DND-41 (cell line): ENCODE measurements at regions not wholly inside any gene's neighbourhood (a gene's known extent, or its start where the extent isn't known, plus 50 kb on each side); places are given as distances from the start of the nearest gene placed in this dataset.

Experiments used
- ATAC-seq: fragments of 200-7000 bp; cut with Tn5 transposase; 3 replicates; pipeline ENCODE4 v1.9.1; 2021; ENCODE audit warnings: low read depth; ENCODE audit not compliant: insufficient read depth
- DNase-seq: peaks from one replicate; pipeline ENCODE4 v3.0.0-alpha.2; 2020
- H2AFZ ChIP-seq: 2 replicates; pipeline ENCODE4 v1.6.0; 2012; ENCODE audit warnings: low read depth, low read length
- H3K27ac ChIP-seq: 2 replicates; pipeline ENCODE4 v1.5.1; 2012; ENCODE audit warnings: low read length, inconsistent platforms
- H3K27me3 ChIP-seq: fragments of 200-600 bp; sonication (generic); 2 replicates; pipeline ENCODE4 v1.6.0; 2012; ENCODE audit warnings: low read length, mild to moderate bottlenecking, inconsistent platforms; ENCODE audit not compliant: insufficient read depth, poor library complexity
- H3K36me3 ChIP-seq: 2 replicates; pipeline ENCODE4 v1.5.1; 2012; ENCODE audit warnings: low read length, inconsistent platforms; ENCODE audit not compliant: insufficient read depth
- H3K4me1 ChIP-seq: 2 replicates; pipeline ENCODE4 v1.5.1; 2012; ENCODE audit warnings: mild to moderate bottlenecking, low read length; ENCODE audit not compliant: insufficient read depth
- H3K4me2 ChIP-seq: 2 replicates; pipeline ENCODE4 v1.6.0; 2012; ENCODE audit warnings: mild to moderate bottlenecking, moderate library complexity, low read length, inconsistent platforms; ENCODE audit not compliant: insufficient read depth
- H3K4me3 ChIP-seq, 2 experiments: fragments of 200-600 bp in 1 of 2; shearing (Covaris generic) in 1 of 2; 2 replicates each; pipeline ENCODE4 v1.5.1; 2012 to 2016; ENCODE audit warnings: inconsistent platforms in 2 of 2, low read length in 2 of 2, mild to moderate bottlenecking in 2 of 2, low read depth in 1 of 2, moderate library complexity in 1 of 2
- H3K79me2 ChIP-seq: 2 replicates; pipeline ENCODE4 v1.6.0; 2012; ENCODE audit warnings: low read length, inconsistent platforms; ENCODE audit not compliant: insufficient read depth
- H3K9ac ChIP-seq: 2 replicates; pipeline ENCODE4 v1.6.0; 2012; ENCODE audit warnings: low read depth, mild to moderate bottlenecking, inconsistent platforms, low read length, moderate library complexity
- H3K9me3 ChIP-seq: 2 replicates; pipeline ENCODE4 v1.5.1; 2012; ENCODE audit warnings: low read length, moderate library complexity, mild to moderate bottlenecking, inconsistent platforms; ENCODE audit not compliant: insufficient read depth, severe bottlenecking
- H4K20me1 ChIP-seq: 2 replicates; pipeline ENCODE4 v1.6.0; 2012; ENCODE audit warnings: low read length; ENCODE audit not compliant: insufficient read depth
- CTCF ChIP-seq: IDR thresholded peaks from 2 replicates; pipeline ENCODE4 v1.5.1; 2012; ENCODE audit warnings: borderline replicate concordance, low read length, moderate library complexity, mild to moderate bottlenecking; ENCODE audit not compliant: poor library complexity, severe bottlenecking; ENCODE audit errors: extremely low read depth
- EZH2 ChIP-seq: IDR thresholded peaks from 3 replicates; pipeline ENCODE4 v1.6.1; 2012; ENCODE audit warnings: borderline replicate concordance, low read depth, mild to moderate bottlenecking, moderate library complexity, low read length, inconsistent platforms; ENCODE audit not compliant: severe bottlenecking

DNA sequence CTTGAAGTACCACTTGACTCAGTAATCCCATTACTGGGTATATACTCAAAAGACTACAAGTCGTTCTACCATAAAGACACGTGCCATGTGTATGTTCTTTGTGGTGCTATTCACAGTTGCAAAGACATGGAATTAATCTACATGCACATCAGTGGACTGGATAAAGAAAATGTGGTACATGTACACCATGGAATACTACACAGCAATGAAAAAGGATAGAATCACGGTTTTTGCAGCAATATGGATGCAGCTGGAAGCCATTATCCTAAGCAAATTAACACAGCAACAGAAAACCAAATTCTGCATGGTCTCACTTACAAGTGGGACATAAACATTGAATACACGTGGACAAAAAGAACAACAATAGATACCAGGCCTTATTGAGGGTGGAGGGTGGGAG, 583.4 kb upstream of the CELF2 start:
- TF ChIP-seq CTCF: no peak
- no peak for TF ChIP-seq EZH2
- no peak for ATAC-seq
- Histone ChIP-seq H3K79me2 (no peaks in the 10 kb centered on the region), H3K9me3 (no peaks in the 10 kb centered on the region), H3K4me3 (no peak overlapping the region), H3K4me2 (no peak overlapping the region), H3K36me3 (no peaks in the 10 kb centered on the region), H3K9ac (no peak overlapping the region), H4K20me1 (no peaks in the 10 kb centered on the region), H3K4me1 (no peaks in the 10 kb centered on the region), H3K27ac (no peak overlapping the region), H3K27me3 (no peaks in the 10 kb centered on the region), H2AFZ (no peak overlapping the region)
- DNase-seq: no peak

- H3K27ac ChIP-seq: no peak overlapping the region
- no peak overlapping the region for H3K9ac ChIP-seq
- no peaks in the 10 kb centered on the region for H3K79me2 ChIP-seq
- no peak overlapping the region for H3K4me2 ChIP-seq
- H3K9me3 ChIP-seq: no peaks in the 10 kb centered on the region
- ATAC-seq (no peak), DNase-seq (no peak)
- H3K4me3 ChIP-seq: no peak overlapping the region
- H3K36me3 ChIP-seq: no peaks in the 10 kb centered on the region
- peaks cover 4% of the 10 kb centered on the region for H3K27me3 ChIP-seq
- TF ChIP-seq EZH2 (no peak), CTCF (no peak)
- no peak overlapping the region for H2AFZ ChIP-seq
- H3K4me1 ChIP-seq: no peaks in the 10 kb centered on the region
- no peaks in the 10 kb centered on the region for H4K20me1 ChIP-seq
Observed at GRCh38 chr10:10437886-10438285, 579.8 kb upstream of the CELF2 start.

- H3K9ac ChIP-seq: no peak overlapping the region
- no peaks in the 10 kb centered on the region for H3K79me2 ChIP-seq
- H2AFZ ChIP-seq: no peak overlapping the region
- H3K4me1 ChIP-seq: no peaks in the 10 kb centered on the region
- no peak for DNase-seq
- H3K9me3 ChIP-seq: no peaks in the 10 kb centered on the region
- no peaks in the 10 kb centered on the region for H4K20me1 ChIP-seq
- peaks cover 4% of the 10 kb centered on the region for H3K27me3 ChIP-seq
- no peak for TF ChIP-seq CTCF
- no peak for TF ChIP-seq EZH2
- no peak overlapping the region for H3K4me2 ChIP-seq
- H3K36me3 ChIP-seq: no peaks in the 10 kb centered on the region
- no peak for ATAC-seq
- H3K27ac ChIP-seq: no peak overlapping the region
- H3K4me3 ChIP-seq: no peak overlapping the region
Observed at GRCh38 chr10:10438335-10439100, 579.2 kb upstream of the CELF2 start.
